IMR-90 (cell line): ENCODE measurements at regions not wholly inside any gene's neighbourhood (a gene's known extent, or its start where the extent isn't known, plus 50 kb on each side); places are given as distances from the start of the nearest gene placed in this dataset.

ENCODE experiments used
- ATAC-seq: fragments of 200-7000 bp; cut with Tn5 transposase; 2 replicates; pipeline ENCODE4 v1.9.1; 2020; ENCODE audit warnings: low read depth, mild to moderate bottlenecking, moderate library complexity
- BruUV-seq: library from RNA; stranded (reverse); fragments of 400-500 nt; replicated peaks from 2 replicates; lab custom pipeline; 2021; lab: Mats Ljungman, UMichigan
- CTCF ChIA-PET: fragments of 300-600 bp; formaldehyde crosslinking; extraction: SDS; loops from one replicate; lab custom pipeline; 2021; ENCODE audit warnings: antibody characterized with exemption; lab: Yijun Ruan, JAX
- POLR2A ChIA-PET: fragments of 300-600 bp; sonication (Branson Sonifier 250); formaldehyde crosslinking; loops from one replicate; lab custom pipeline; 2022; ENCODE audit warnings: antibody characterized with exemption; ENCODE audit not compliant: unreplicated experiment; lab: Charles Lee
- DNase-seq: peaks from one replicate; pipeline ENCODE4 v3.0.0; 2013
- H2AFZ ChIP-seq: replicated peaks from 2 replicates; pipeline ENCODE3; 2013; ENCODE audit warnings: low read length, mild to moderate bottlenecking; ENCODE audit not compliant: poor library complexity
- H2AK5ac ChIP-seq: 2 replicates; pipeline ENCODE4 v1.6.1; 2013; ENCODE audit warnings: low read depth, low read length, inconsistent platforms
- H2AK9ac ChIP-seq: replicated peaks from 2 replicates; pipeline ENCODE3; 2013; ENCODE audit warnings: mild to moderate bottlenecking, low read depth, low read length, moderate library complexity; ENCODE audit not compliant: poor library complexity
- H2BK120ac ChIP-seq: 2 replicates; pipeline ENCODE4 v1.6.1; 2013; ENCODE audit warnings: low read depth, low read length, inconsistent platforms
- H2BK15ac ChIP-seq: 3 replicates; pipeline ENCODE4 v1.6.1; 2013; ENCODE audit warnings: low read depth, low read length, inconsistent platforms
- H2BK20ac ChIP-seq: 2 replicates; pipeline ENCODE4 v1.6.1; 2013; ENCODE audit warnings: low read depth, mild to moderate bottlenecking, inconsistent platforms, low read length, moderate library complexity
- H2BK5ac ChIP-seq: 2 replicates; pipeline ENCODE4 v1.6.1; 2013; ENCODE audit warnings: mild to moderate bottlenecking, low read depth, low read length, inconsistent platforms; ENCODE audit not compliant: poor library complexity, severe bottlenecking
- H3K14ac ChIP-seq: replicated peaks from 2 replicates; pipeline ENCODE4 v1.6.1; 2013; ENCODE audit warnings: low read depth, low read length, inconsistent platforms
- H3K18ac ChIP-seq: 2 replicates; pipeline ENCODE4 v1.6.1; 2013; ENCODE audit warnings: low read depth, low read length, control low read depth
- H3K23ac ChIP-seq: 2 replicates; pipeline ENCODE4 v1.6.1; 2013; ENCODE audit warnings: low read depth, low read length, inconsistent platforms
- H3K27ac ChIP-seq: 2 replicates; pipeline ENCODE4 v1.5.1; 2013; ENCODE audit warnings: mild to moderate bottlenecking, control low read depth, low read length; ENCODE audit not compliant: insufficient read depth
- H3K27me3 ChIP-seq: 2 replicates; pipeline ENCODE4 v1.6.1; 2013; ENCODE audit warnings: low read length; ENCODE audit not compliant: control insufficient read depth, insufficient read depth
- H3K36me3 ChIP-seq: 2 replicates; pipeline ENCODE4 v1.6.1; 2013; ENCODE audit warnings: low read length, mixed read lengths; ENCODE audit not compliant: control insufficient read depth, insufficient read depth
- H3K4ac ChIP-seq: 2 replicates; pipeline ENCODE4 v1.6.1; 2013; ENCODE audit warnings: low read depth, low read length, inconsistent platforms
- H3K4me1 ChIP-seq: 2 replicates; pipeline ENCODE4 v1.6.1; 2013; ENCODE audit warnings: low read length, mixed read lengths; ENCODE audit not compliant: control insufficient read depth, insufficient read depth
- H3K4me2 ChIP-seq: 2 replicates; pipeline ENCODE4 v1.6.1; 2013; ENCODE audit warnings: low read depth, mild to moderate bottlenecking, control low read depth, low read length, moderate library complexity
- H3K4me3 ChIP-seq: 2 replicates; pipeline ENCODE4 v1.5.1; 2013; ENCODE audit warnings: low read depth, mild to moderate bottlenecking, control low read depth, low read length, moderate library complexity; ENCODE audit not compliant: insufficient read depth
- H3K56ac ChIP-seq: 2 replicates; pipeline ENCODE4 v1.6.1; 2013; ENCODE audit warnings: low read length, inconsistent platforms; ENCODE audit not compliant: insufficient read depth; ENCODE audit errors: extremely low read depth
- H3K79me1 ChIP-seq, 2 experiments: 2 replicates each; pipeline ENCODE4 v1.6.1; 2013; ENCODE audit warnings: low read length in 2 of 2, inconsistent platforms in 1 of 2, low read depth in 1 of 2
- H3K9ac ChIP-seq: 2 replicates; pipeline ENCODE4 v1.6.1; 2013; ENCODE audit warnings: low read depth, low read length, control low read depth
- H3K9me1 ChIP-seq: 2 replicates; pipeline ENCODE4 v1.6.1; 2013; ENCODE audit warnings: low read length, inconsistent platforms; ENCODE audit not compliant: insufficient read depth
- H3K9me3 ChIP-seq: 2 replicates; pipeline ENCODE4 v1.6.1; 2013; ENCODE audit warnings: low read length; ENCODE audit not compliant: control insufficient read depth, insufficient read depth
- H4K20me1 ChIP-seq: 2 replicates; pipeline ENCODE4 v1.6.1; 2013; ENCODE audit warnings: low read length, inconsistent platforms; ENCODE audit not compliant: insufficient read depth
- H4K5ac ChIP-seq: 2 replicates; pipeline ENCODE4 v1.6.1; 2013; ENCODE audit warnings: mild to moderate bottlenecking, low read depth, low read length, control low read depth
- H4K8ac ChIP-seq, 2 experiments: 2 replicates each; pipeline ENCODE4 v1.6.1; 2013; ENCODE audit warnings: low read depth in 2 of 2, low read length in 2 of 2, control low read depth in 1 of 2, inconsistent platforms in 1 of 2
- H4K91ac ChIP-seq: 2 replicates; pipeline ENCODE4 v1.6.1; 2013; ENCODE audit warnings: low read depth, low read length, inconsistent platforms; ENCODE audit not compliant: insufficient read depth
- CHD1 ChIP-seq: IDR thresholded peaks from 2 replicates; pipeline ENCODE4 v1.6.1; 2012; ENCODE audit warnings: low read depth, low read length, improper control_type of control experiment
- FOS ChIP-seq: fragments of 150-350 bp; IDR thresholded peaks from 2 replicates; pipeline ENCODE4 v1.6.1; 2016; ENCODE audit warnings: low read depth, low read length
- MAZ ChIP-seq: IDR thresholded peaks from 2 replicates; pipeline ENCODE4 v1.6.1; 2012; ENCODE audit warnings: low read depth, mild to moderate bottlenecking, low read length, improper control_type of control experiment, moderate library complexity, borderline replicate concordance
- MXI1 ChIP-seq: IDR thresholded peaks from 2 replicates; pipeline ENCODE4 v1.6.1; 2012; ENCODE audit warnings: low read depth, mild to moderate bottlenecking, low read length, moderate library complexity, borderline replicate concordance
- RAD21 ChIP-seq: IDR thresholded peaks from 2 replicates; pipeline ENCODE4 v1.6.1; 2012; ENCODE audit warnings: low read length, improper control_type of control experiment
- RCOR1 ChIP-seq: IDR thresholded peaks from 2 replicates; pipeline ENCODE4 v1.6.1; 2012; ENCODE audit warnings: mild to moderate bottlenecking, low read length, improper control_type of control experiment; ENCODE audit not compliant: insufficient replicate concordance
- RFX5 ChIP-seq: IDR thresholded peaks from 2 replicates; pipeline ENCODE4 v1.8.0; 2012; ENCODE audit warnings: low read depth, mild to moderate bottlenecking, low read length, moderate library complexity
- WGBS, 2 experiments: methylation state at CpG; one replicate each; pipeline versions ENCODE4 v1.1.5 to v1.1.7; 2013; ENCODE audit warnings: missing lambda C conversion rate in 2 of 2; ENCODE audit not compliant: insufficient read length in 1 of 2; ENCODE audit errors: extremely low coverage in 2 of 2; 5-methylcytosine and 5-hydroxymethylcytosine counted together
- dilution Hi-C: fragments of 300-500 bp; cut with HindIII; formaldehyde crosslinking; loops from one replicate; pipeline ENCODE4 v1.14.3; 2018; ENCODE audit warnings: low sequenced_read_pairs; ENCODE audit not compliant: unreplicated experiment
- in situ Hi-C: fragments of 300-500 bp; cut with MboI; formaldehyde crosslinking; loops from 3 replicates; pipeline ENCODE4 v1.14.3; 2019; ENCODE audit warnings: low sequenced_read_pairs, inconsistent platforms, mixed read lengths
- intact Hi-C: fragments of 100-400 bp; cut with micrococcal nuclease; formaldehyde crosslinking; loops from 2 replicates; pipeline ENCODE4 v1.10.0; 2022
- TF ChIP-seq, protein P1 (sequence below): fragments of 150-350 bp; IDR thresholded peaks from 2 replicates; pipeline ENCODE4 v1.6.1; 2016; ENCODE audit warnings: low read depth, mild to moderate bottlenecking, low read length, moderate library complexity, borderline replicate concordance
- TF ChIP-seq, protein P2 (sequence below): fragments of 150-350 bp; IDR thresholded peaks from 2 replicates; pipeline ENCODE4 v1.6.1; 2017; ENCODE audit warnings: mild to moderate bottlenecking, antibody characterized with exemption, low read length, low read depth

DNA sequence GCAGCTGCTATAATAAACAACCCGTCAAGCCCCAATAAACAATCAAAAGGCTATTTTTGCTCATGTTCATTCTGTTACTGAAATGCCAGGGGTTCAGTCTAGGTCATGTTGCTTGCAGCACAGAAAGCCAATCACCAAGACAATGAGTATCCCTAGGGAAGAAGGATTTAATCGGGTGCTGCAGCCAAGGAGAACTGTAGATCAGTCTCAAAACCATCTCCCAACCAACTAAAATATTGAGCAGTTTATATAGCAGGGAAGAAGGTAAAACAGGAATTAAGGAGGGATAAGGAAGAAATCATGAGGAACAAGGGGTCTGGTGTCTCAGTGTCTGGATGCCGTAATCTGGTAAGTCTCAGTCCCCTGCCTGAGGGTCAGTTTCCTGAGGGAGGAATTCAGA, 169.5 kb downstream of the BLID start:
- Histone ChIP-seq H2BK20ac (no peak overlapping the region), H2BK15ac (no peak overlapping the region), H3K4me3 (no peak overlapping the region), H3K4ac (no peak overlapping the region), H3K27me3 (no peaks in the 10 kb centered on the region; the same call in 1 of the 2 replicates), H4K5ac (no peak overlapping the region), H4K91ac (no peak overlapping the region), H3K18ac (no peak overlapping the region), H2AFZ (no peak overlapping the region), H4K8ac (no peak overlapping the region), H3K23ac (no peak overlapping the region), H3K9ac (no peak overlapping the region), H2BK120ac (no peak overlapping the region), H3K36me3 (no peaks in the 10 kb centered on the region), H3K9me3 (peaks cover 6% of the 10 kb centered on the region; the same call in 1 of the 2 replicates), H2AK5ac (no peak overlapping the region), H4K20me1 (no peaks in the 10 kb centered on the region), H3K4me2 (no peak overlapping the region), H3K79me1 (no peaks in the 10 kb centered on the region), H2AK9ac (no peak overlapping the region), H3K56ac (no peak overlapping the region), H3K9me1 (no peaks in the 10 kb centered on the region), H2BK5ac (no peak overlapping the region), H3K14ac (no peak overlapping the region; the same call in 1 of the 2 replicates), H3K4me1 (no peaks in the 10 kb centered on the region), H3K27ac (no peak overlapping the region)
- TF ChIP-seq RFX5 (no peak), MXI1 (no peak), MAZ (no peak), RCOR1 (no peak), RAD21 (no peak), FOS (no peak), CHD1 (no peak)
- TF ChIP-seq, protein P1, sequence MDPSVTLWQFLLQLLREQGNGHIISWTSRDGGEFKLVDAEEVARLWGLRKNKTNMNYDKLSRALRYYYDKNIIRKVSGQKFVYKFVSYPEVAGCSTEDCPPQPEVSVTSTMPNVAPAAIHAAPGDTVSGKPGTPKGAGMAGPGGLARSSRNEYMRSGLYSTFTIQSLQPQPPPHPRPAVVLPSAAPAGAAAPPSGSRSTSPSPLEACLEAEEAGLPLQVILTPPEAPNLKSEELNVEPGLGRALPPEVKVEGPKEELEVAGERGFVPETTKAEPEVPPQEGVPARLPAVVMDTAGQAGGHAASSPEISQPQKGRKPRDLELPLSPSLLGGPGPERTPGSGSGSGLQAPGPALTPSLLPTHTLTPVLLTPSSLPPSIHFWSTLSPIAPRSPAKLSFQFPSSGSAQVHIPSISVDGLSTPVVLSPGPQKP = no peak
- TF ChIP-seq, protein P2, sequence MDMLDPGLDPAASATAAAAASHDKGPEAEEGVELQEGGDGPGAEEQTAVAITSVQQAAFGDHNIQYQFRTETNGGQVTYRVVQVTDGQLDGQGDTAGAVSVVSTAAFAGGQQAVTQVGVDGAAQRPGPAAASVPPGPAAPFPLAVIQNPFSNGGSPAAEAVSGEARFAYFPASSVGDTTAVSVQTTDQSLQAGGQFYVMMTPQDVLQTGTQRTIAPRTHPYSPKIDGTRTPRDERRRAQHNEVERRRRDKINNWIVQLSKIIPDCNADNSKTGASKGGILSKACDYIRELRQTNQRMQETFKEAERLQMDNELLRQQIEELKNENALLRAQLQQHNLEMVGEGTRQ = no peak
- in situ Hi-C loops = no loop called here
- no TSS peak for BruUV-seq
- ChIA-PET CTCF (no interaction called here), POLR2A (no interaction called here)
- intact Hi-C loops = no loop called here
- dilution Hi-C loops = no loop called here
- ATAC-seq = no peak
- no peak for DNase-seq
- no CpG with 5 or more reads among the region's 3 CpGs for WGBS, 2 experiments
